ENCODE measurements at regions not wholly inside any gene's neighbourhood (a gene's known extent, or its start where the extent isn't known, plus 50 kb on each side); places are given as distances from the start of the nearest gene placed in this dataset.

DNA sequence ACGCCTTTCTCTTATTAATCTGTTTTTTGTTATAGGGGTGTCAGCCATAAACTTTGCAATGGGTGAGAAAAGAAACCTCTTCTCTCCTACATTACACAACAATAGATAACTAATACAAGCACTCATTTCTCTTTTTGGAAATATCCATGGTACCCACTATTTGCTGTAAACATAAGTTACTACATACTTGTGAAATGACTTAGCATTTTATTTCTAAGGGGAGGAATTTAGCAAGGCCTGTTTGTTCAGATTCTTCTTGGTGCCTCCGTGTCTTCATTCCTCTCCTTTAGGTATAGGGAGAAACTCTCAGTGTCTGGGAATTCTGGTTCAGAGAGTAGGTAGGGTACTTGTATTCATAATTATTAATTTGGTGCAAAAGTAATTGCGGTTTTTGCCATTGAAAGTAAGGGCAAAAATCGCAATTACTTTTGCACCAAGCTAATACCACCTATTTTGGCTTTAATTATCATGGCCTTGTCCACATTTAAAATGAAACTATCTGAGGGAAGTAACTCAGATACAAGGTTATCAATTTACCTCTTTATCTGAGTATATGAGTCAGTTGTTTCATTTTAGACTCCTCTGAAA, 134.8 kb downstream of the MREG start:
- TF ChIP-seq, protein P1, sequence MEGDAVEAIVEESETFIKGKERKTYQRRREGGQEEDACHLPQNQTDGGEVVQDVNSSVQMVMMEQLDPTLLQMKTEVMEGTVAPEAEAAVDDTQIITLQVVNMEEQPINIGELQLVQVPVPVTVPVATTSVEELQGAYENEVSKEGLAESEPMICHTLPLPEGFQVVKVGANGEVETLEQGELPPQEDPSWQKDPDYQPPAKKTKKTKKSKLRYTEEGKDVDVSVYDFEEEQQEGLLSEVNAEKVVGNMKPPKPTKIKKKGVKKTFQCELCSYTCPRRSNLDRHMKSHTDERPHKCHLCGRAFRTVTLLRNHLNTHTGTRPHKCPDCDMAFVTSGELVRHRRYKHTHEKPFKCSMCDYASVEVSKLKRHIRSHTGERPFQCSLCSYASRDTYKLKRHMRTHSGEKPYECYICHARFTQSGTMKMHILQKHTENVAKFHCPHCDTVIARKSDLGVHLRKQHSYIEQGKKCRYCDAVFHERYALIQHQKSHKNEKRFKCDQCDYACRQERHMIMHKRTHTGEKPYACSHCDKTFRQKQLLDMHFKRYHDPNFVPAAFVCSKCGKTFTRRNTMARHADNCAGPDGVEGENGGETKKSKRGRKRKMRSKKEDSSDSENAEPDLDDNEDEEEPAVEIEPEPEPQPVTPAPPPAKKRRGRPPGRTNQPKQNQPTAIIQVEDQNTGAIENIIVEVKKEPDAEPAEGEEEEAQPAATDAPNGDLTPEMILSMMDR (IDR thresholded peaks at IDR 0.05; ENCODE audit: insufficient read depth, low read length): no peak
- TF ChIP-seq, protein P2, sequence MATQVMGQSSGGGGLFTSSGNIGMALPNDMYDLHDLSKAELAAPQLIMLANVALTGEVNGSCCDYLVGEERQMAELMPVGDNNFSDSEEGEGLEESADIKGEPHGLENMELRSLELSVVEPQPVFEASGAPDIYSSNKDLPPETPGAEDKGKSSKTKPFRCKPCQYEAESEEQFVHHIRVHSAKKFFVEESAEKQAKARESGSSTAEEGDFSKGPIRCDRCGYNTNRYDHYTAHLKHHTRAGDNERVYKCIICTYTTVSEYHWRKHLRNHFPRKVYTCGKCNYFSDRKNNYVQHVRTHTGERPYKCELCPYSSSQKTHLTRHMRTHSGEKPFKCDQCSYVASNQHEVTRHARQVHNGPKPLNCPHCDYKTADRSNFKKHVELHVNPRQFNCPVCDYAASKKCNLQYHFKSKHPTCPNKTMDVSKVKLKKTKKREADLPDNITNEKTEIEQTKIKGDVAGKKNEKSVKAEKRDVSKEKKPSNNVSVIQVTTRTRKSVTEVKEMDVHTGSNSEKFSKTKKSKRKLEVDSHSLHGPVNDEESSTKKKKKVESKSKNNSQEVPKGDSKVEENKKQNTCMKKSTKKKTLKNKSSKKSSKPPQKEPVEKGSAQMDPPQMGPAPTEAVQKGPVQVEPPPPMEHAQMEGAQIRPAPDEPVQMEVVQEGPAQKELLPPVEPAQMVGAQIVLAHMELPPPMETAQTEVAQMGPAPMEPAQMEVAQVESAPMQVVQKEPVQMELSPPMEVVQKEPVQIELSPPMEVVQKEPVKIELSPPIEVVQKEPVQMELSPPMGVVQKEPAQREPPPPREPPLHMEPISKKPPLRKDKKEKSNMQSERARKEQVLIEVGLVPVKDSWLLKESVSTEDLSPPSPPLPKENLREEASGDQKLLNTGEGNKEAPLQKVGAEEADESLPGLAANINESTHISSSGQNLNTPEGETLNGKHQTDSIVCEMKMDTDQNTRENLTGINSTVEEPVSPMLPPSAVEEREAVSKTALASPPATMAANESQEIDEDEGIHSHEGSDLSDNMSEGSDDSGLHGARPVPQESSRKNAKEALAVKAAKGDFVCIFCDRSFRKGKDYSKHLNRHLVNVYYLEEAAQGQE (IDR thresholded peaks at IDR 0.05; ENCODE audit: insufficient replicate concordance, low read depth): no peak
- no peak for TF ChIP-seq GABPA (IDR thresholded peaks at IDR 0.05; ENCODE audit: low read depth)

Measured in HL-60 (cell line).